Peyer's patch (tissue), 4 donors: ENCODE measurements at regions not wholly inside any gene's neighbourhood (a gene's known extent, or its start where the extent isn't known, plus 50 kb on each side); places are given as distances from the start of the nearest gene placed in this dataset.

Experiments used
- CTCF ChIP-seq, 6 experiments: fragments of 450-650 bp in 4 of 6; fragments of 200-600 bp in 2 of 6; sonication (generic) in 1 of 6; IDR thresholded peaks; one replicate each; pipeline ENCODE4 v1.5.1; 2017 to 2019; ENCODE audit warnings: antibody characterized with exemption in 6 of 6, mild to moderate bottlenecking in 3 of 6, moderate library complexity in 1 of 6
- POLR2A ChIP-seq, 2 donors: fragments of 450-650 bp; IDR thresholded peaks; one replicate each; pipeline ENCODE4 v1.5.1; 2017; ENCODE audit warnings: antibody characterized with exemption in 2 of 2, mild to moderate bottlenecking in 2 of 2, moderate library complexity in 2 of 2

- no peak for TF ChIP-seq CTCF (IDR thresholded peaks at IDR 0.05)
- no peak for TF ChIP-seq POLR2A (IDR thresholded peaks at IDR 0.05)
Measured at GRCh38 chr2:221779614-221780067, 207.5 kb upstream of the EPHA4 start.
